GM08714 (cell line): ENCODE measurements at regions not wholly inside any gene's neighbourhood (a gene's known extent, or its start where the extent isn't known, plus 50 kb on each side); places are given as distances from the start of the nearest gene placed in this dataset.

Experiments
- H3K4me3 ChIP-seq: fragments of 200-500 bp; sonication (Bioruptor generic); 2 replicates; pipeline ENCODE4 v1.5.1; 2014; ENCODE audit warnings: mild to moderate bottlenecking, low read length, inconsistent platforms
- ZNF274 ChIP-seq: IDR thresholded peaks from 2 replicates; pipeline ENCODE4 v1.6.1; 2012; ENCODE audit warnings: mild to moderate bottlenecking, low read depth, low read length

DNA sequence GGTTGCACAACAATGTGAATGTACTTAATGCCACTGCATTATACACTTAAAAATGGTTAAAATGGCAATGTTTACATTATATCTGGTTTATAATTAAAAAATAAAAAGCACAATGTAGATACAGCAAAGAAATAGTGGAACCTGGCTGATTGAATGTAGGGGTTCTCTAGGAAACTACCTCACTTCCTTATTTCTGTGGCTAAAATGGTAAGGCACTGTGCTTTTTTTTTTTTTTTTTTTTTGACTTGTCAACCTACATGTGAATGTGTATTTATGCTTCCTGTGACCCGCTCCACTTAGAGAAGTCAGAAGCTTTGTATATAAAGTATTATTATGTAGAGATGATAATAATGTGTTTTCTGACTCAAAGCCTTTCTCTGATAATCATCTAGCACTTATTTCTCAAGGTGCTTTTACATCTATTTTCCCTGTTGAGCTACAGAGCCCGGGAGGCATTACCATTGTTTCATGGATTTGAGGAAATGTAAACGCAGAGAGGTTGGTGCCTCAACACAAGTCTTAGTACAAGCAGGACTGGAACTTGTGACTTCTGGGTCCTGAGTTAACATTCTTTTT, 55.0 kb downstream of the SOX4 start:
- no peak overlapping the region for H3K4me3 ChIP-seq
- TF ChIP-seq ZNF274: no peak

GRCh38 chr6:21653323-21653722, 59.8 kb downstream of the SOX4 start:
- no peak overlapping the region for H3K4me3 ChIP-seq
- TF ChIP-seq ZNF274: no peak

DNA sequence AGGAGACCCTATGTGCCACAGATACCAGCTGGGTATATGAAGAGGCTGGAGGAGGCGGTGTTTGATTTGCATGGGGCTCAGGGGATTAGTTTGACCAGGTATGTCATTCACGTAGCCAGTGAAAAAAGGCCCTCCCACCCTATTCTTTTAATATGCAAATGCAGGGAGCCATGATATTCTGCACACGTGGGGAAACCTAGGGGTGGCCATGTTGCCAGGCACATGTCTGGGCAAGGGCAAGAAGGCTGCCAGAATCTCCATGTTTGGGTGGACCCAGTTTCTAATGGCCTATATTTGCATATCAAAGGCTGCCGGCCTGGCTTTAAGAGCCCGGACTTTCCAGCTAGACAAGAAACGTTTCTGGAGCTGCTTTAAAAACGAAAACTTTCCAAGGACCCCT, 60.4 kb downstream of the SOX4 start:
- no peak overlapping the region for H3K4me3 ChIP-seq
- no peak for TF ChIP-seq ZNF274

DNA sequence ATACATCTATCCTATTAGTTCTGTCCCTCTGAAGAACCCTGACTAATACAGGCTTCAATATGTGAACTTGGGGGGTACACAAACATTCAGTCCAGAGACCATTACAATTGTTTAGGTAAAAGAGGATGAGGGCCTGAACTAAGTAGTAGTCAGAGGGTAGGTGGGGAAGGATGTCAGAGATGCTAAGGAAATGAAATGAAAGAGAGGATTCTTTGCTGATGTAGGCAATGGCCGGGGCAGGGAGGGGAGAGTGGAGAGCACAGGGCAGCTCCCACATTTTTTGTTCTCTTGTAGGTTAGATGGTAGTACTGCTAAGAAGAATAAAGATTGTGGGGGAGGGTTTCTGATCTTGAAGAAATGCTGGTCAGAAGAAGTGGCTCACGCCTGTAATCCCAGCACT, 60.8 kb downstream of the SOX4 start:
- no peak for TF ChIP-seq ZNF274

GRCh38 chr6:21663966-21664313, 70.4 kb downstream of the SOX4 start:
- TF ChIP-seq ZNF274: no peak
- no peak overlapping the region for H3K4me3 ChIP-seq

More for the DNA sequence above, 60.8 kb downstream of the SOX4 start:
- no peak overlapping the region for H3K4me3 ChIP-seq

DNA sequence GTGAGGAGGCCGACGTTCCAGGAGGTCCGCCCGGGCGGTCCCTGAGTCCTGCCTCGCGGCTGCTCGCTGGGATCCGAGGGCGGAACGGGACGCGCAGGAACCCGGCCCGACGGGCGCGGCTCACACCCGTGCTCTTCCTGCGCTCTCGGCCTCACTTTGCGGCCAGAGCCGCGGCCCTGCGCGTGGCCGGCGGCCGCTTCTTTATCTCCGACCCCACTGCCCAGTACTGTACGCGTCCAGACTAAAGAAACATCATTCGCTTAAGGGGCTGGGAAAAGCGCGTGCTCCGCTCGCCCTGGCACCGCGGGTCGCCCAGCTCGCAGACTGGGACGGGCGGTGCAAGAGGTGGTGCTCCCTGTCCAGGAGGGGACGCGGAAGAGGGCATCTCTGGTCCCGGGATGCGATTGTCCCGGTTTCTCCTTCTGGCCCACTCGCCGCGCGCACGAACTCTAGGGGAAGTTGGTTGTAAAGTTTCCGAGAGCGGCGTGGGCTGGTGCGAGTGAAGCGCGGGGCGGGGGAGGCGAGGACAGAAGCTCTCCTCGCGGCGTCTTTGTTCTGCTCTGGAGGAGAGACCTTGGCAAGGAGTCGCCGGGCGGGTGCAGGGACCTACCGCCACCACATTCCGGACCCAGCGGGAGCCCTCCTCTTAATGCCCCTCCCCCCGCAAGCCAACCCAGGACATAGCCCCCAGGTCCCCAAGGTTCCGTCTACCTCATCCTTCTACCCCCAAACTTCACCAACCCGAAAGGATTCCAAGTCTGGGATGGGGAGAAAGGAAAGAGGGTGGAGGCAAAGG, 71.0 kb downstream of the SOX4 start:
- H3K4me3 ChIP-seq: peak overlapping the region; percentile 5; the same call in 1 of the 2 replicates
- TF ChIP-seq ZNF274: no peak

- no peak for TF ChIP-seq ZNF274
- peak overlapping the region; percentile 5; the same call in 1 of the 2 replicates for H3K4me3 ChIP-seq
These were observed 71.5 kb downstream of the SOX4 start for GRCh38 chr6:21665110-21665391.

DNA sequence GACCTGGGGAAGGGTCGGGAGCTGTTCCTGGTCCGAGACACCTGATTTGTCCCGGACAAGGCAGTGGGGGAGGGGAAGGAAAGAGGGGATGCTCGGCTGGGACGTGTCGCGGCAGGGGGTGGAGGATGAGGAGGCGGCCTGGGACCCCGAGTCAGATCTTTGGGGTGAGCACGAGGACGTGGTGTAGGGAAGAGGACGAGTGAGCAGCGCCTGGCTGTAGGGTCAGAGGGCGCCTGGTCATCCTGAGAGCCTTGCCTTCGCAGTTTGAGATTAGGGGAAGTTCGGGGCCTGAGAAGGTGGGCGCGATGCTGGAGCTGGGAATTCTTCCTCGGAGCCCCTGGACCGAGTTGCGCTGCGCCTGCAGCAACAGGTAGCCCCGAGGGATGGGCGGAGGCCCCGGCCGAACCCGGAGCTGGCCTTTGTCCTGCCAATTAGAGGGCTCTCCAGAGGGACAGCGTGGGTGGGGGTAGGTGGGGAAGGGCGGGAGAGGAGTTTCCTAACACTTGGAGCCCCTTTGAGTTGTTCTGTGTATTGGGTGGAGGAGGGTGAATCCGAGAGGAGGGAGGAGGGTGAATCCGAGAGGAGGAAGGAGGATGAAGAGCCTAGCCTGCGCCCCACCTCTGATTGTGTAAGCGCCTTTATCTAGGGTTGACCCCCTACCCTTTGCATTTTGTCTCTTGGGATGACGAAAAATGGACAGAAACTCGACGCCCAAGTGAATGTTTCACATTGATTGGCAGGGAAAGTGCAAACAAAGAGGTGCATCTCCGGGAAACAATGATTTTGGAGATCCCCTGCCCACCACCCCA, 72.0 kb downstream of the SOX4 start:
- no peak for TF ChIP-seq ZNF274
- peak overlapping the region; percentile 34; the same call in 1 of the 2 replicates for H3K4me3 ChIP-seq

DNA sequence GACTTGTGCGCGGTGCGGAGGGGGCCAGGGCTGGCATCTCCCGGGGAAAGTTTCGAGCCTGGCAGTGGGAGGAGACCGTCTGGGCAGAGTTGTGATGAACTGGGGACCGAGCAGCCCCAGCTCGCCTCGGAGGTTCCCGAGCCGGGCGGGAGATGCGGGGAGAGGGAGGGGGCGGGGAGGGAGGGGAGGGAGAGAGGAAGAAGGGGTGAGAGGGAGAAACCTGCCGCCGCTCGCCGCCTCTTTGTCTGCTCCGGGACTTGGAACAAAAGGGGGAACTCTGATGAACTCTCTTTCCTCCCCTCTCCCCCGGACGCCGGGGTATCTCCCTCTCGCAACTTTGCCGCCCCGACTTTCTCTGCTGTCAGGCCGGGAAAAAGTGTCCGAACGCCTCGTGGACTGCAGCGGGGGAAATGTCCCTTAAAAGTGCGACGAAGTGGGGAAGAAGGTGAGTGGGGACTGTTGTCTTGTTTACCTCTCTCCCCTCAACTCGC, 72.7 kb downstream of the SOX4 start:
- H3K4me3 ChIP-seq: peak overlapping the region; percentile 56; the same call in 1 of the 2 replicates
- no peak for TF ChIP-seq ZNF274

DNA sequence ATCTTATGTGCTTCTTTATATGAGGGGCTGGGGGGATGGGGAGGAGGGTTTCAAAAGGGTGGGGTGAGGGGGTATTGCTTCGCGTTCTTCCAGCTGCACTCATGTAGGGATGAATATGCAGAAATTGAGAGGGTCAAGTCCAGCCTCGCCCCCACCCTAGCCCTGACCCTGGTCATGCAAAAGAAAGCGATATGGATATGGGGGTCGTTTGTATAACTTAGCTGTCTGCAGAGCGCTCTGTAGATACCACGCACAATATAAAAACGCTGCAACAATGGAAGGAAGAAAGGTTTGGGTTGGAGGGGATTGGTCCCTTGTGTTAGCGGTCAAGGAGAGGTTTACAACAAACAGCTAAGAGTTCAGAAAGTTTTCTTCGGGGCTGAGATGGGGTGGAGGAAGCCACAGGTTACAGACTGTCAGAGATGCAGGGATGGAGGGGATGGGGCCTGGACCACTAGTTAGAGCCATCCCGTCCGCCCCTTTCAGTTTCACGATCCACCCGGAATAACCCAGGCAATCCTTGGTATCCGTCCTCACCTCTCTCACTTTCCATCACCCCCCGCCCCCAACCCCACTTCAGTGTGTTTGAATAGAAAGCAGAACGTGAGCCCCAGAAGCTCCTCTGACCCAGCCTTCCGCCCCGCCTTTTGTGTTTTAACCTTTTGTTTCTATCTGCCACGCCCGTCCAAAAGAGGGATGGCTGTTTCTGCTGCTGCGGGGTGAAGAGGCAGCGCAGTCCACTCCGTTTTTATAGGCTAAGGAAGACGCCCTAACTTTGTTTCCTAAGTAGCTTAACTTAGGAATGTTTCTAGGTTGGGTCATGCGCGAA, 73.5 kb downstream of the SOX4 start:
- H3K4me3 ChIP-seq: peak overlapping the region; percentile 22; the same call in 1 of the 2 replicates
- TF ChIP-seq ZNF274: no peak

- no peak for TF ChIP-seq ZNF274
- H3K4me3 ChIP-seq: no peak overlapping the region
These were observed 75.2 kb downstream of the SOX4 start for GRCh38 chr6:21668795-21669194.

GRCh38 chr6:21676769-21677168, 83.2 kb downstream of the SOX4 start:
- TF ChIP-seq ZNF274: no peak

GRCh38 chr6:21678990-21679389, 85.4 kb downstream of the SOX4 start:
- TF ChIP-seq ZNF274: no peak
- H3K4me3 ChIP-seq: no peak overlapping the region

More at GRCh38 chr6:21676769-21677168, 83.2 kb downstream of the SOX4 start:
- no peak overlapping the region for H3K4me3 ChIP-seq

GRCh38 chr6:21679761-21680265, 86.3 kb downstream of the SOX4 start:
- no peak for TF ChIP-seq ZNF274
- no peak overlapping the region for H3K4me3 ChIP-seq
